ENCODE measurements at regions not wholly inside any gene's neighbourhood (a gene's known extent, or its start where the extent isn't known, plus 50 kb on each side); places are given as distances from the start of the nearest gene placed in this dataset.

DNA sequence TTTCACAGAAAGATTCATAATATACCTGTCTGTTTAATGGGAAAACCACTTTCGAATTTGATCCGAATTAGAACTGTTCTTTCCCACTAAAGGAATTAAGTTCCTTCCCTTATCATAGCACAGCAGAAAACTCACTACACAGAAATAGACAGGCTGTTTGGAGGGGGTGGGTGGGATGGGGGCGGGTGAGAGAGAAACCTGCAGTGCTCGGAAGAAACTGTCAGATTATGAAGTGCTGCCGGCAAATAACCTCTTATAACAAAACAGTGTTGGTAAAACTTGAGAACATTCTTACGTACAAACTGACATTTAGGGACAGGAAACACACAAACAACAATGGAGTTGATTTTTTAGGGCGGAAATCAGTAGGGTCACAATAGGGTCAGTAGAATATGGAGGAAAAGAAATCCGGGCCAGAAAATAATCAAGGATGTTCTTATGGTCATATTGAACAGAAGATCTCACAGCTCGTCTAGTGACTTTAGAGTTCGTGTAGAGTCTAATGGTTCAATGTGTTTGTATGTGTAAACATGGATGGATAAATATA is 756.0 kb upstream of the LRATD1 start:
- H3K9me3 ChIP-seq (replicated peaks; ENCODE audit: control insufficient read depth, insufficient read depth, low read length) = no peaks in the 10 kb centered on the region
- no peaks in the 10 kb centered on the region for H4K20me1 ChIP-seq (ENCODE audit: control insufficient read depth, insufficient read depth)
- in situ Hi-C loops (cut with MboI) = no loop called here
- no peaks in the 10 kb centered on the region for H3K27me3 ChIP-seq (replicated peaks in 1 of 2; ENCODE audit: control insufficient read depth in 2 of 2, insufficient read depth in 2 of 2, low read length in 1 of 2)
- no peak overlapping the region for H3K4me3 ChIP-seq
- no TSS peak for BruUV-seq (replicated peaks)
- H2AFZ ChIP-seq (ENCODE audit: control insufficient read depth, low read depth, low read length) = no peak overlapping the region
- ATAC-seq = no peak
- no peak overlapping the region for H3K4me2 ChIP-seq (ENCODE audit: control insufficient read depth, insufficient read depth)
- 28% methylated on average over 10 of the region's 10 CpGs for WGBS (ENCODE audit: insufficient coverage, insufficient replicate concordance, low lambda C conversion rate, missing lambda C conversion rate)
- POLR2A ChIA-PET = no interaction called here
- TF ChIP-seq TCF12 (IDR thresholded peaks at IDR 0.05; ENCODE audit: low read depth, low read length) (no peak), E4F1 (IDR thresholded peaks at IDR 0.05; ENCODE audit: borderline replicate concordance, partially characterized antibody) (no peak), RCOR1 (conservative IDR thresholded peaks at IDR 0.05; ENCODE audit: low read depth, low read length) (no peak), DPF2 (IDR thresholded peaks at IDR 0.05) (no peak), ZBTB11 (CRISPR knock-in tag; IDR thresholded peaks at IDR 0.05) (no peak), SUPT20H (IDR thresholded peaks at IDR 0.05; ENCODE audit: borderline replicate concordance, control insufficient read depth, low read depth, low read length) (no peak), CHD4 (IDR thresholded peaks at IDR 0.05) (no peak), NR2F1 (conservative IDR thresholded peaks at IDR 0.05) (no peak), RBBP5 (conservative IDR thresholded peaks at IDR 0.05) (no peak), MXI1 (IDR thresholded peaks at IDR 0.05; ENCODE audit: low read depth, low read length) (no peak), FOXM1 (IDR thresholded peaks at IDR 0.05; ENCODE audit: low read depth, low read length) (no peak)
- TF ChIP-seq, protein P1, sequence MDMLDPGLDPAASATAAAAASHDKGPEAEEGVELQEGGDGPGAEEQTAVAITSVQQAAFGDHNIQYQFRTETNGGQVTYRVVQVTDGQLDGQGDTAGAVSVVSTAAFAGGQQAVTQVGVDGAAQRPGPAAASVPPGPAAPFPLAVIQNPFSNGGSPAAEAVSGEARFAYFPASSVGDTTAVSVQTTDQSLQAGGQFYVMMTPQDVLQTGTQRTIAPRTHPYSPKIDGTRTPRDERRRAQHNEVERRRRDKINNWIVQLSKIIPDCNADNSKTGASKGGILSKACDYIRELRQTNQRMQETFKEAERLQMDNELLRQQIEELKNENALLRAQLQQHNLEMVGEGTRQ (IDR thresholded peaks at IDR 0.05; ENCODE audit: borderline replicate concordance, low read depth, low read length) = no peak
- DNase-seq (ENCODE audit: low read depth, low spot score) = no peak
- FAIRE-seq = no peak
- intact Hi-C loops (cut with micrococcal nuclease; ENCODE audit: unreplicated experiment) = no loop called here
- H3K4me1 ChIP-seq (ENCODE audit: control insufficient read depth, insufficient read depth, low read length) = no peaks in the 10 kb centered on the region
- RAD21 ChIA-PET (ENCODE audit: unreplicated experiment) = no interaction called here
- SMC1A ChIA-PET (ENCODE audit: uncharacterized antibody, unreplicated experiment) = no interaction called here
- H3K9ac ChIP-seq (ENCODE audit: control insufficient read depth, insufficient read depth, low read length) = no peak overlapping the region
- no peaks in the 10 kb centered on the region for H3K36me3 ChIP-seq (ENCODE audit: control insufficient read depth in 2 of 2, insufficient read depth in 2 of 2, low read length in 1 of 2)
- H3K27ac ChIP-seq (ENCODE audit: control insufficient read depth, insufficient read depth) = no peak overlapping the region
- CTCF ChIA-PET = no interaction called here
- H3K79me2 ChIP-seq (ENCODE audit: control insufficient read depth, insufficient read depth, low read length) = no peaks in the 10 kb centered on the region
